Aorta (tissue), 5 donors: ENCODE measurements at regions not wholly inside any gene's neighbourhood (a gene's known extent, or its start where the extent isn't known, plus 50 kb on each side); places are given as distances from the start of the nearest gene placed in this dataset.
"Not testable (repeated sequence)": the region's sequence is repeated elsewhere in the genome, so short reads cannot be mapped to it uniquely, and the experiment has no call there.

Experiments used
- ATAC-seq: fragments of 200-7000 bp; cut with Tn5 transposase; one replicate; pipeline ENCODE4 v1.9.1; 2022; ENCODE audit warnings: moderate library complexity; ENCODE audit not compliant: low FRiP score
- DNase-seq, 2 donors: peaks; one replicate each; pipeline ENCODE4 v3.0.0-alpha.2; 2020
- H3K27ac ChIP-seq, 2 donors: one replicate each; pipeline ENCODE4 v1.5.1; 2013; ENCODE audit warnings: low read length in 2 of 2, mild to moderate bottlenecking in 2 of 2, moderate library complexity in 2 of 2, control low read depth in 1 of 2, inconsistent platforms in 1 of 2, low read depth in 1 of 2
- H3K27me3 ChIP-seq, 2 donors: one replicate each; pipeline ENCODE4 v1.6.1; 2013; ENCODE audit warnings: control low read depth in 1 of 2, low read length in 1 of 2, mild to moderate bottlenecking in 1 of 2, moderate library complexity in 1 of 2; ENCODE audit not compliant: insufficient read depth in 2 of 2, control insufficient read depth in 1 of 2
- H3K36me3 ChIP-seq, 2 donors: one replicate each; pipeline ENCODE4 v1.6.1; 2013; ENCODE audit warnings: control low read depth in 1 of 2, low read length in 1 of 2, mild to moderate bottlenecking in 1 of 2; ENCODE audit not compliant: insufficient read depth in 2 of 2, control insufficient read depth in 1 of 2
- H3K4me1 ChIP-seq, 2 donors: one replicate each; pipeline ENCODE4 v1.6.1; 2013; ENCODE audit warnings: low read length in 2 of 2, control low read depth in 1 of 2, mild to moderate bottlenecking in 1 of 2, moderate library complexity in 1 of 2; ENCODE audit not compliant: insufficient read depth in 2 of 2, control insufficient read depth in 1 of 2
- H3K4me3 ChIP-seq, 2 donors: one replicate each; pipeline ENCODE4 v1.5.1; 2013; ENCODE audit warnings: low read length in 2 of 2, control low read depth in 1 of 2, mild to moderate bottlenecking in 1 of 2
- H3K9me3 ChIP-seq: one replicate; pipeline ENCODE4 v1.6.1; 2013; ENCODE audit warnings: mild to moderate bottlenecking, low read length; ENCODE audit not compliant: control insufficient read depth
- WGBS, 2 donors: extraction: QIAGEN DNeasy Blood & Tissue Kit; methylation state at CpG; one replicate each; pipeline ENCODE4 v1.1.7; 2013; 5-methylcytosine and 5-hydroxymethylcytosine counted together
- intact Hi-C, 2 donors: fragments of 100-400 bp; cut with DNase I; formaldehyde crosslinking; loops; one replicate each; pipeline versions ENCODE4 v1.14.2 to v1.15.0; 2022
- donor health status: healthy with polysubstance abuse.
- donor health status: Bipolar disorder and iron deficiency.
- donor health status: DM: no; HTN: no; CAD: no.
- donor health status: DM: no; HTN: no; CAD: no.
- donor health status: DM: yes; HTN: yes; CAD: no.

GRCh38 chr7:76686277-76686676 is 59.2 kb upstream of the POMZP3 start:
- DNase-seq, intact Hi-C loops, ATAC-seq, H3K4me3 ChIP-seq, H3K4me1 ChIP-seq, H3K27me3 ChIP-seq, H3K9me3 ChIP-seq, H3K27ac ChIP-seq, H3K36me3 ChIP-seq: not testable (repeated sequence)
- 93 to 94% methylated on average over 2 of the region's 3 CpGs for WGBS, 2 donors

- H3K4me1 ChIP-seq, H3K4me3 ChIP-seq, H3K36me3 ChIP-seq, ATAC-seq, intact Hi-C loops, H3K27me3 ChIP-seq, DNase-seq, H3K9me3 ChIP-seq, H3K27ac ChIP-seq: not testable (repeated sequence)
- WGBS, 2 donors, result 100% methylated on average over 1 of the region's 1 CpG
Observed at GRCh38 chr7:76684737-76685136, 57.7 kb upstream of the POMZP3 start.

GRCh38 chr7:76683631-76684030 is 56.6 kb upstream of the POMZP3 start:
- H3K4me3 ChIP-seq, H3K36me3 ChIP-seq, H3K9me3 ChIP-seq, intact Hi-C loops, H3K4me1 ChIP-seq, DNase-seq, H3K27ac ChIP-seq, H3K27me3 ChIP-seq, ATAC-seq: not testable (repeated sequence)
- WGBS, 2 donors, result 90 to 97% methylated on average over 1 of the region's 1 CpG

GRCh38 chr7:76681810-76682209 is 54.7 kb upstream of the POMZP3 start:
- 38 to 39% methylated on average over 2 of the region's 2 CpGs for WGBS, 2 donors
- H3K27ac ChIP-seq, H3K27me3 ChIP-seq, H3K4me3 ChIP-seq, H3K4me1 ChIP-seq, H3K36me3 ChIP-seq, DNase-seq, H3K9me3 ChIP-seq, intact Hi-C loops, ATAC-seq: not testable (repeated sequence)

- H3K27ac ChIP-seq, intact Hi-C loops, DNase-seq, H3K36me3 ChIP-seq, H3K9me3 ChIP-seq, H3K4me1 ChIP-seq, ATAC-seq, H3K4me3 ChIP-seq, H3K27me3 ChIP-seq: not testable (repeated sequence)
- 77 to 90% methylated on average over 2 of the region's 2 CpGs for WGBS, 2 donors
Observed at GRCh38 chr7:76679174-76679573, 52.1 kb upstream of the POMZP3 start.

- H3K27ac ChIP-seq, H3K27me3 ChIP-seq, H3K4me3 ChIP-seq, intact Hi-C loops, H3K9me3 ChIP-seq, ATAC-seq, H3K4me1 ChIP-seq, H3K36me3 ChIP-seq, DNase-seq: not testable (repeated sequence)
- WGBS, 2 donors, result 86 to 94% methylated on average over 3 to 4 of the region's 4 CpGs
Observed at GRCh38 chr7:76678500-76678899, 51.4 kb upstream of the POMZP3 start.

GRCh38 chr7:76676890-76677289 is 49.8 kb upstream of the POMZP3 start:
- H3K36me3 ChIP-seq, H3K4me1 ChIP-seq, intact Hi-C loops, H3K27me3 ChIP-seq, DNase-seq, ATAC-seq, H3K4me3 ChIP-seq, H3K27ac ChIP-seq, H3K9me3 ChIP-seq: not testable (repeated sequence)
- 79 to 84% methylated on average over 1 of the region's 1 CpG for WGBS, 2 donors
